GM12873 (cell line): ENCODE measurements at regions not wholly inside any gene's neighbourhood (a gene's known extent, or its start where the extent isn't known, plus 50 kb on each side); places are given as distances from the start of the nearest gene placed in this dataset.

Source experiments
- TF ChIP-seq, protein P1 (sequence below): IDR thresholded peaks from 2 replicates; pipeline ENCODE4 v1.5.1; 2012; ENCODE audit warnings: low read depth, mild to moderate bottlenecking, moderate library complexity, low read length, control low read depth; ENCODE audit not compliant: insufficient read depth; ENCODE audit errors: missing control alignments

DNA sequence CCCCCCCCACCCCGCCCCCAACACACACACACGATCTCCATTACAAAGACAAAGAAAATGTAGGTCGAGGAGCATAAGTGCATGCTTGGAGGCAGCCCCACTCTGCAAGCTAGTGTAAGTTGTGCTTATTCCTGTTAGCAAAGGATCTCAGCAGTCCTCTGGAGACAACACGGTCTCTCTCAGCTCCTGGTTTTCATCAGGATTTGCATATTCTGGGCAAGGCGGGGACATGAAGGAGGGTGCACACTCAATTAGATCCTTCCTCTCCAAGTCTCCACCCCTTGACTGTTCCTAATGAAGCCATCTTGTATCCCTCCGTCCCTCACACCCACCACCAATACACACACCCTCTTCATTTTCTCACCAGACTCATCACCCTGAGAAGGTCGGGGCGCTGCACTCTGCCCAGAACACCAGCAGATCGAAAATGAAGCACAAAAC is 63.8 kb downstream of the MRPL46 start:
- TF ChIP-seq, protein P1, sequence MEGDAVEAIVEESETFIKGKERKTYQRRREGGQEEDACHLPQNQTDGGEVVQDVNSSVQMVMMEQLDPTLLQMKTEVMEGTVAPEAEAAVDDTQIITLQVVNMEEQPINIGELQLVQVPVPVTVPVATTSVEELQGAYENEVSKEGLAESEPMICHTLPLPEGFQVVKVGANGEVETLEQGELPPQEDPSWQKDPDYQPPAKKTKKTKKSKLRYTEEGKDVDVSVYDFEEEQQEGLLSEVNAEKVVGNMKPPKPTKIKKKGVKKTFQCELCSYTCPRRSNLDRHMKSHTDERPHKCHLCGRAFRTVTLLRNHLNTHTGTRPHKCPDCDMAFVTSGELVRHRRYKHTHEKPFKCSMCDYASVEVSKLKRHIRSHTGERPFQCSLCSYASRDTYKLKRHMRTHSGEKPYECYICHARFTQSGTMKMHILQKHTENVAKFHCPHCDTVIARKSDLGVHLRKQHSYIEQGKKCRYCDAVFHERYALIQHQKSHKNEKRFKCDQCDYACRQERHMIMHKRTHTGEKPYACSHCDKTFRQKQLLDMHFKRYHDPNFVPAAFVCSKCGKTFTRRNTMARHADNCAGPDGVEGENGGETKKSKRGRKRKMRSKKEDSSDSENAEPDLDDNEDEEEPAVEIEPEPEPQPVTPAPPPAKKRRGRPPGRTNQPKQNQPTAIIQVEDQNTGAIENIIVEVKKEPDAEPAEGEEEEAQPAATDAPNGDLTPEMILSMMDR, result no peak

DNA sequence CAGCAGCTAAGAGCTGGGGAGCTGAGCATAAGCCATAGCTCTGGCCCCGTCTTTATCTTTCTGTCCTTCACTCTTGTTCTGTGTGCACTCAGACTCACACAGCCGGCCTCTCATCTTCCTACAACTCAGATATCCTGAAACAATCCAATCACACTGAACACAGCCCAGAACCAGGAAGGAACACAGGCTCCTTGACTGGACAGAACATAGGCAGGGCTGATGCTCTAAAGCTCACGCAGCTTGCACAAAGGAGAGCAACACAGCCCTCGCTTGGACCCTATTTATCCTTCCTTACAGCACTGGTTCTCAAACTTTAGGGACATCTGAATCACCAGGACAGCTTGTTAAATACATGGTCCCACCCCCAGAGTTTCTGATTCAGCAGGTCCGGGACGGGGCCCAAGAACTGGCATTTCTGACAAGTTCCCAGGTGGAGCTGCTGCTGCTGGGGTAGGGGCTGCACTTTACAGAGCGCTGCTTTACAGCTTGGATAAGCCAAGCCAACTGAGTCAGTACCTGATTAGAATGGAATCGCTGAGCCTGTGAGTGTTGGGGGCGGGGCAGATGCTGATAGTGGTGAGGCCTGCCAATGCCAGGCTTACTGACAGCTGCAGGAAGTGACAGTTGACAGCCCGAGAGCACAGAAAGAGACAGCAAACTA is 65.1 kb downstream of the MRPL46 start:
- TF ChIP-seq, protein P1, result no peak

DNA sequence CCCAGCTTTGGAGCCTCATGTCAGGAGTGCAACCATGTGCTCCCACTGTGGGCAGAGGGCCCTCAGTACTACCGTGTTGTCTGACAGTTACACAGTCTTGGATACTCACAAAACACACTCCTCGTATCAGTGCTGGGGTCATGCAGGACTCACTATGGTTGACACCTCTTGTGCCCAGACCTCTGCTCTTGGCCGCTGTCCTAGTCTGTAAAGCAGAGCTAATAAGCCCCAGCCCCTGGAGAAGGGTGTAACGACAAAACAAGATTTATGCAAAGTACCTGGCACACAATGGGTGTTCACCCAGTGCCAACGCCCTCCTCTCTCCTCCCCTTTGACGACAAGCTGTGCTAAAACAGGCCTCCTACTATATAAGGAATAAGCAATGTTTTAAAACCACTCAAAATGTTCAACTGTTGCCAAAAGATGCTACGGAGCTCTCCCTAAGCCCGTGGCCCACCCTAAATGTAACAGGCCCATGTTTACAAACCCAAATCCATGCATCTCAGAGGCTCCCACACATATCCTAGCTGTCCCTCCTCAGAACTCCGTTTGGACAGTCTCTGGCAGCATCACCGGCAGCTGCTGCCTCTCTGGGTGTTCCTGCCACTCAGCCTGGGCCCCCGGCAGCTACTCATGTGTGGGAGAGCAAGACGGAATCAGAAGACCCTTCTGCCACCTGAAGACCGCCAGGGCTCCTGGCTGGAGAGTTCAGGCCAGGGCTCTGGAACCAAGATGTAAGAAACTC is 65.8 kb downstream of the MRPL46 start:
- TF ChIP-seq, protein P1, result no peak

DNA sequence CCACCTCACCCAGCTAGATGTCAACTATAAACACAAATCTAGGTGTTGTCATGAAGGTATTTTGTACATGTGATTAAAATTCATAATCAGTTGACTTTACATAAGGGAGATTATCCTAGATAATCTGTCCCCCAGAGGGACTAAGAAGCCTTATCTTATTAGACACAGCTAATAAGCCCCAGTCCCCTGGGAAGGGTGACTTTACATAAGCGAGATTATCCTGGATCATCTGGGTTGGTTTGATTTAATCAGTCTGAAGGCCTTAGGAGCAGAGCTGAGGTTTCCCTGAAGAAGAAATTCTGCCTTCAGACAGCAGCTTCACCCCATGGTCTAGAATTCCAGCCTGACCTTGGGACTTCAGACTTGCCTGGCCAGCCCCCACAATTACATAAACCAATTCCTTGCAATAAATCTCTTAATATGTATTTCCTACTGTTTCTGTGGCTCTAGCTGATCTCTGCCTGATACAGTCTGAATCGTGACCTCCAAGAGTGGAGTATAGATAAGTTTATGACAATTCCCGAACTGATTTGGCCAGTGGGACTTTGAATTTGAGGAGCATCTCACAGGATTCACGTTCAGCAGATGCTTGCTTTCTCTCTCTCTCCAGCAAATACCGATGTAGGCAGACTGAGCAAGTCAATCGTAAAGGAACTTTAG is 66.5 kb downstream of the MRPL46 start:
- TF ChIP-seq, protein P1, result no peak

DNA sequence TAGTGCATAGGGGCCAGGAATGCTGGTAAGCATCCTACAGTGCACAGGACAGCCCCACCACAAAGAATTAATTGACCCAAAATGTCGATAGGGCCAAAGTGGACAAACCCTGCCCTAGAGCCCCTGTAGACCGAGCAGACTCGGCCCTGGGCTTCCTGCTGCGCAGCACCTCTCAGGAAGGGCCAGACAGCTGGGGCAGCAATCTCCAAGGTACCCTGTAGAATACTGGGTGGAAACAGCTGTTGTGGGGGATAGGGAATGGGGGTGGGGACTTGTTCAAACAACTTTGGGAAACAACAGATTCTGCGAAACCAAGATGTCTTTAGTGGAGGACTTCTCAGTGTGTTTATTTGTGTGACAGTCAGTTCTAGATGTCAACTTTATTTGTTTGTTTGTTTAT is 67.1 kb downstream of the MRPL46 start:
- TF ChIP-seq, protein P1, result no peak

DNA sequence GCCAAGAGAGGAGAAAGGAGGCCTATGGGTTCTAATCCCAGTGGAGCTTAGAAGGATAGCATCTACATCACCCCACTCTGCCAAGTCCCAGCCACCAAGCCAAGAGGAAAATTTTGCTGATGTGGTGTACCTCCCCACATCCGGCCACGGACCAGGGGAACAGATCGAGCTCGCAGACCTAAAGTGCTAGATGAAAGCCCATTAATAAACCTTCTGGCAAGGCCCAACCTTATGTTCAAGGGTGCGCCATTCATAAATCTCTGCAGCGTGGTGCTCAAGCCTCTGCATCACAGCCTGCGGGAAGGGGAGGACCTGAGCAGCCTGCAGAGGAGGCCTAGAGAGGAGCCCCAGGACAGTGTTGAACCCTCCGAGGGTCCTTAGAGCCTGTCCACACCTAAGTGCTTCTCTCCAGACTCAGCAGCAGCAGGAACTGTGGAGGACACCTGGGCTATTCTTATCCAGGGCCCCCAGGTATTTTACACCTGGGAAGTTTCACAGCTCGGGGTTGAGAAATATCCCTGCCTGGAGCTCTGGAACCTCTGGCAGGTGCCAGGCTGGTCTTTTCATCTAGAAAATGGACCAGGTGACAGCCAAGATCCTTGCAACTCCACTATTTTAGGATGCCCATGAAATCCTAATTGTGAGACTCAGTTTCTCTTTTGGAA is 68.0 kb downstream of the MRPL46 start:
- TF ChIP-seq, protein P1, result no peak

DNA sequence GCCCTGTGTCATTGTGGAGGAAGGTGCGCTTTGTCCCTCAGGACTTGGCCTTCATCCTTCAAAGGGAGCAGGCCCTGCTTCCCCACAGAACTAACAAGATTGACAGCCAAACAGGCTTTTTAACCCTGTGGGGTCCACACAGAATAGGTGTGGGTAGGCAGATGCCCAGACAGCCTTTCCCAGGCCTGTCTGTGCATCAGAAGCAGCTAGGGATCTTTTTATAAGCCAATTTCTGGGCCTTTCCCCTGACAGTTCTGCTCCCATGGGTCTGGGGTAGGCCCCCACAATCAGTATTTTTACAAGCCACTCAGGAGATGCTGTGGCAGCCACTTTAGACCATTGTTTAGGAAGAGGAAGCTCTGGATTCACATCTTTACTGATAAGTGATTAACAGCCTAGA is 69.2 kb downstream of the MRPL46 start:
- TF ChIP-seq, protein P1, result no peak
